Chondrocyte (in vitro differentiated cells): ENCODE measurements at regions not wholly inside any gene's neighbourhood (a gene's known extent, or its start where the extent isn't known, plus 50 kb on each side); places are given as distances from the start of the nearest gene placed in this dataset.

Source experiments
- DNase-seq: peaks from one replicate; pipeline ENCODE4 v3.0.0; 2021; ENCODE audit warnings: mixed read lengths, low spot score
- H3K27ac Mint-ChIP-seq: one replicate; pipeline ENCODE4 v1.8.0; 2021; ENCODE audit warnings: mild to moderate bottlenecking, moderate library complexity, mixed read lengths; ENCODE audit not compliant: unreplicated experiment
- H3K27me3 Mint-ChIP-seq: 2 replicates; pipeline ENCODE4 v1.8.0; 2021; ENCODE audit warnings: low read depth, mixed read lengths
- H3K36me3 Mint-ChIP-seq: 2 replicates; pipeline ENCODE4 v1.8.0; 2021; ENCODE audit warnings: low read depth, mixed read lengths
- H3K4me1 Mint-ChIP-seq: 2 replicates; pipeline ENCODE4 v1.8.0; 2021; ENCODE audit warnings: low read depth, mild to moderate bottlenecking, mixed read lengths
- H3K4me3 Mint-ChIP-seq: one replicate; pipeline ENCODE4 v1.8.0; 2021; ENCODE audit warnings: mild to moderate bottlenecking, moderate library complexity, mixed read lengths; ENCODE audit not compliant: unreplicated experiment
- H3K9me3 Mint-ChIP-seq: 2 replicates; pipeline ENCODE4 v1.8.0; 2021; ENCODE audit warnings: low read depth, mixed read lengths
- TF ChIP-seq, protein P1 (sequence below): fragments of 200-600 bp; sonication (generic); IDR thresholded peaks from 2 replicates; pipeline ENCODE4 v1.5.0; 2021; ENCODE audit warnings: antibody characterized with exemption, mild to moderate bottlenecking, moderate library complexity

DNA sequence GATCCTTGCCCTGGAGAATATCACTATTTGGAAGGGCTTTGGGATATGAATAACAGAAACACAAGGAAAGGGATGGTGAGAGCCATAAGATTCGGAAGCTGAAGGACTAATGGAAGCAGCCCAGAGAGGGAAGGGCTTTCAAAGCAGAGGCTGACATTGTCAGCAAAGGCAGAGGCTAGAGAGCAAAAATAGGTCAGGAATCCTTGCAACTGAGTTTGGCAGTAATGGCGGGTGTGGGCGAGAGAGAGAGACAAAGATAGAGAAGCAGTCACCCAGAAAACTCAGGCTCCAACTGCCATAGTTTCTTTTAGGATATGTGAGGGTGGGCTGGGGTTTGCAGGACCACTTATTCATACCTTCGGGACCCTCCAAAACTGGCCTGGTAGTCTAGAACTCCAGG, 248.6 kb downstream of the OPA1 start:
- H3K9me3 Mint-ChIP-seq: no peaks in the 10 kb centered on the region
- peaks cover 2% of the 10 kb centered on the region for H3K36me3 Mint-ChIP-seq
- TF ChIP-seq, protein P1, sequence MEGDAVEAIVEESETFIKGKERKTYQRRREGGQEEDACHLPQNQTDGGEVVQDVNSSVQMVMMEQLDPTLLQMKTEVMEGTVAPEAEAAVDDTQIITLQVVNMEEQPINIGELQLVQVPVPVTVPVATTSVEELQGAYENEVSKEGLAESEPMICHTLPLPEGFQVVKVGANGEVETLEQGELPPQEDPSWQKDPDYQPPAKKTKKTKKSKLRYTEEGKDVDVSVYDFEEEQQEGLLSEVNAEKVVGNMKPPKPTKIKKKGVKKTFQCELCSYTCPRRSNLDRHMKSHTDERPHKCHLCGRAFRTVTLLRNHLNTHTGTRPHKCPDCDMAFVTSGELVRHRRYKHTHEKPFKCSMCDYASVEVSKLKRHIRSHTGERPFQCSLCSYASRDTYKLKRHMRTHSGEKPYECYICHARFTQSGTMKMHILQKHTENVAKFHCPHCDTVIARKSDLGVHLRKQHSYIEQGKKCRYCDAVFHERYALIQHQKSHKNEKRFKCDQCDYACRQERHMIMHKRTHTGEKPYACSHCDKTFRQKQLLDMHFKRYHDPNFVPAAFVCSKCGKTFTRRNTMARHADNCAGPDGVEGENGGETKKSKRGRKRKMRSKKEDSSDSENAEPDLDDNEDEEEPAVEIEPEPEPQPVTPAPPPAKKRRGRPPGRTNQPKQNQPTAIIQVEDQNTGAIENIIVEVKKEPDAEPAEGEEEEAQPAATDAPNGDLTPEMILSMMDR: no peak
- H3K27me3 Mint-ChIP-seq: peaks cover 79% of the 10 kb centered on the region
- no peak overlapping the region for H3K4me3 Mint-ChIP-seq
- no peak for DNase-seq
- peaks cover 6% of the 10 kb centered on the region for H3K4me1 Mint-ChIP-seq
- no peak overlapping the region for H3K27ac Mint-ChIP-seq

DNA sequence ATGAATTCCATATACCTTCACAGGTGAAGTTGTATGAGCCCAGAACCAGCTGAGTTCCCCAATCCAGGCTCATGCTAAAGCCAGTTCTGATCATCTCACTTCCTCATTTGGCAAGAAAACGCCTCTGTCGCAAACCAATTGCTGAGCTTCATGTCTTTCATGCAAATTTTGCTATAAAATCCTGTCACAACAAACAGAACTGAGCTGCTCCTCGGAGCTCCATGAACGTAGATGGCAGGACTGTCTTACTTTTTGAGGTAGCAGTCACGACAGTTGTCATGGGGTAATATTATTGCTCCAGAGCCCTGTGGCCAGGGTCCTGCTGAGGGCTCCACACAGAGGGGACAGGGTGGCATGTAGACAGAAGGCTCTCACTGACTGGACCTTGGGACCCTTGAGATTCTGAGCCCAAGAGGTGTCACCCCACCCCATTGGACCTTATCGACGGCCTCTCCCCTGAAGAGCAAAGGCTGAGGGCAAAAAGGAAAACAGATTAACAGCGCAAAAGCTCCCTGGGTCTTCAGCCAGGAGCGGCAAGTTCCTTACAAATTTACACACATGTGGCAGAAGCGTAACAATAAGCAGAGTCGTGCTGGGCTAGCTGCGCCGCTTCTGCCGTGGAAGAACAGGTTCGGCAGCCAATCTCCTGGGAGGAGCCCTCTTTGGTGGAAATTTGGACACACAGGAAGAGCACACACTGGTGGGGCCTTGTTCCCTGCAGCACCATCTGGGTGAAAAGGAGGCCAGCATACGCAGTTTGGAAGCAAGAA, 249.2 kb downstream of the OPA1 start:
- TF ChIP-seq, protein P1: no peak
- DNase-seq: no peak
- H3K9me3 Mint-ChIP-seq: no peaks in the 10 kb centered on the region
- peaks cover 6% of the 10 kb centered on the region for H3K4me1 Mint-ChIP-seq
- H3K27me3 Mint-ChIP-seq: peaks cover 76% of the 10 kb centered on the region
- peaks cover 4% of the 10 kb centered on the region for H3K36me3 Mint-ChIP-seq
- no peak overlapping the region for H3K27ac Mint-ChIP-seq
- no peak overlapping the region for H3K4me3 Mint-ChIP-seq

DNA sequence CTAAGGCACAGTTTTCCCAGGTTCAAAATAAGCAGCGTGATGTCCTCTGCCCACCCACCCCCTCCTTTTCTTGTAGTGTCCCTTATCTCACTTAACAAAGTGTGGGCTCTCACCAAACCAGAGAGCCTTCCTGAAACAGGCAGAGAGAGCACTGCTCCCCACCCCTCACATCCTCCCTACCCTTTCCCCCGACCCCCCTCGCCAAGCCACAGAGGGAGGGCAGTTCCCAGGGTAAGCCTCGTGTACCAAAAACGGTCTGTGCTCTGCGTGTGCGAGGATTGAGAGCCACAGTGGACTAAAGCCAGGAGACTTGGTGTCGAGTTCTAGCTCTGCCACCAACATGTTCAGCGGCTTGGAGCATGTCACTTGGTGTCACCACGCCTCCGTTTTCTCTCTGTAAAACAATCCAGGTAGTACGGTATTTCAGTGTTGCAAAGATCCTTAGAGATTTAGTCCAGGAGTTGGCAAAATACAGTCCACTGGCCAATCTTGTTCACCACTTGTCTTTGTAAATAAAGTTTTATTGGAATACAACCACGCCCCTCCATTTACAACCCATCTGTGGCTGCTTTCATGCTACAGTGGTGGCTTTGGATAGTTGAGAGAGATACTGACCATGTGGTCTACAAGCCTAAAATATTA, 249.9 kb downstream of the OPA1 start:
- TF ChIP-seq, protein P1: no peak
- H3K27me3 Mint-ChIP-seq: peaks cover 73% of the 10 kb centered on the region
- H3K36me3 Mint-ChIP-seq: peaks cover 4% of the 10 kb centered on the region
- H3K4me3 Mint-ChIP-seq: no peak overlapping the region
- no peak overlapping the region for H3K27ac Mint-ChIP-seq
- peaks cover 6% of the 10 kb centered on the region for H3K4me1 Mint-ChIP-seq
- no peaks in the 10 kb centered on the region for H3K9me3 Mint-ChIP-seq
- no peak for DNase-seq

DNA sequence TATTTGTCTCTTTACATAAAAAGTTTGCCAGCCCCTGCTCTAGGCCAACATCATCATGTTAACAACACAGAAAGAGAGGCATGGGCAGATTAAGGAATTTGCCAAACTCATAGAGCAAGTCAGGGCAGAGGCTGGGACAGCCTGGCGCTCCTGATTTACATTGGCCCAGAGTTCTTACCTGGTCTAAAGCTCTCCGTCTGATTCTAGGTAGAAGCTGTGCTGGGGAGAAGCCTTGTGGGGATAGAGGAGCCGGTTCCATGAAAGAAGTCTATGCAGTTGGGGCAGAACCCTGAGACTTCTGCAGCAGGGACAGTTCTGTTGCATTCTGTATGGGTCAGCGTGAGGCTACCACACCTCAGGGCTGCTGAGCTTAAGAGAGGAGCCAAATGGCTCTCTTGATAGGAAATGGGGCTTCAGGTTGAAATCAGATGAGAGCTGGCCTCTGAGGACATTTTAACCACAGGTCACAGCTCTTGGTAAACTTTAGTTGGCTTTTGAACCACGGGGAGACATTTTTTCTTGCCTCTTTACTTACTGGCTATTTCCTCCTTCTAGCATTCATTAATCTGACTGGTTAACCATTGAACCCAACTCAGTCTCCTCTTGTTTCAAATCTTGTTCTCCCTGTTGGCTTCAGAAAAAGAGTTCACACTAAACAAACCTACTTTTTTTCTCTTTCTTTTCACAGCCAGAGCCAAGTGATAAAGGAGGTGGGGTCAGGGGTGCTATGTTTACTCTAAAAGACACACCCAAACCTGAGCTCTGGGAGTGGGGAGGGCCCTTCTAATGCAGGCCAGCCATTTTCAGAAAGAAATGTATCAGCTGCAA, 250.7 kb downstream of the OPA1 start:
- Mint-ChIP-seq H3K4me1 (peaks cover 6% of the 10 kb centered on the region), H3K27ac (no peak overlapping the region), H3K4me3 (no peak overlapping the region), H3K9me3 (no peaks in the 10 kb centered on the region), H3K27me3 (peaks cover 70% of the 10 kb centered on the region), H3K36me3 (peaks cover 4% of the 10 kb centered on the region)
- TF ChIP-seq, protein P1: no peak
- no peak for DNase-seq

DNA sequence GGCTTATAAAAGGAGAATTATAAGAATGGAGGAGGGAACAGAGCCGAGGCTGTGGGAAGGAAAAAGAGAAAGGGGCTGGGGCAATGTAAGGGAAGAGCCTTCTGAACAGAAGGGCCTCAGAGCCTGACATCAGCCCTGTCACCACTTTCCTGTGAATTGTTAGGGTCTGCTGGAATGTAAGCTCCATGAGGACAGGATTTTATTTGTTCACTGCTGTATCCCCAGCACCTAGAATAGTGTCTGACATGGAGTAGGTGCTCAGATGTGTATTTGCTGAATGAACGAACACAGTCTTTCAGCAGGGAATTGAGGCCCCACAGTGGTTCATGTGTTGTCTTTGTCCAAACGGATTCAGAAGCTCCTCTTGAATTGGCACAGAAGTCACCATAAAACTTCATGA, 251.5 kb downstream of the OPA1 start:
- peaks cover 66% of the 10 kb centered on the region for H3K27me3 Mint-ChIP-seq
- H3K9me3 Mint-ChIP-seq: peaks cover 2% of the 10 kb centered on the region
- TF ChIP-seq, protein P1: no peak
- H3K27ac Mint-ChIP-seq: no peak overlapping the region
- DNase-seq: no peak
- peaks cover 2% of the 10 kb centered on the region for H3K36me3 Mint-ChIP-seq
- peaks cover 6% of the 10 kb centered on the region for H3K4me1 Mint-ChIP-seq
- no peak overlapping the region for H3K4me3 Mint-ChIP-seq
